ENCODE measurements at regions not wholly inside any gene's neighbourhood (a gene's known extent, or its start where the extent isn't known, plus 50 kb on each side); places are given as distances from the start of the nearest gene placed in this dataset.

DNA sequence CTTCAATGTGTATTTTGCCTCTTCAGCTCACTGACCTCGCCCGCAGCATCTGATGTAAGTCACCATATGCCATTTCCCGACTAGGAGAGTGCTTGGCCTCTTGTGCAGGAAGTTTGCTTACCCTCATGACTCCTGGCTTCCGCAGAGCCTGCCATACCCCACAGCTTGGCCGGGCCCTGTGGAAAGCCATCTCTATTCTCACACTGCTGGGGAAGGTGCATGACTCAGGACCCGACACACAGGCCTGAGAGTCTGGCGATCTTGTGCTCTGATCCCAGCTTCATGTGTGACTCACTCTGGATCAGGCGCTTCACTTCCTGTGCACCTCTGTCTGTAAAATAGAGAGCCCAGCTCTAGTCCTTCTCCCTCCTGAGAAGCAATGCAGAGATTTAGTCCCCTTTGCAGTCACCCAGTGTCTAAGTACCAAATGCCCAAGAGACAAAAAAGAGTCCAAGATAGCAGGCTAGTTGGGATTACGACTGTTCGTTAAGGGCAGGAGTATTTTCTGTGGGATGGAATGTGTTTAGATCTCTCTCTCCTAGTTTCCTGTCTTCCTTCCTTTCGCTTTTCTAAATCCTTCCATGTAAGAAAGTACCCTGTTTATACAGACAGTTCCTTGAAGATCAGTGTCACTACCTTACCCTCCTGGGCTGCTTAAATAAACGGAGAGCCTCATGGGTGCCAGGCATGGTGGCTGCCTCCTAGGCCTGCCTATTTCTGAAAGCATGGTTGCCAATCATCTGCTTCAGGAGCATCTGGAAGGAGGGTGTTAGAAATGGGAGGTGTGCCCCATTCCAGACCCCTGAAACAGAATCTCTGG lies 62.8 kb upstream of the KIF26B start:
- no peak for TF ChIP-seq CTCF (IDR thresholded peaks at IDR 0.05)
- no peak for TF ChIP-seq POLR2A (IDR thresholded peaks at IDR 0.05)

Data from prostate gland (tissue), 2 donors.